GM12878 (cell line): ENCODE measurements at regions not wholly inside any gene's neighbourhood (a gene's known extent, or its start where the extent isn't known, plus 50 kb on each side); places are given as distances from the start of the nearest gene placed in this dataset.

ENCODE experiments used
- ATAC-seq: fragments of 200-7000 bp; cut with Tn5 transposase; 3 replicates; pipeline ENCODE4 v1.9.1; 2020; ENCODE audit warnings: mild to moderate bottlenecking, moderate library complexity
- BruUV-seq: library from RNA; stranded (reverse); fragments of 400-500 nt; replicated peaks from 2 replicates; lab custom pipeline; 2021; lab: Mats Ljungman, UMichigan
- CTCF ChIA-PET: fragments of 300-600 bp; sonication (Branson Sonifier 250); formaldehyde crosslinking; extraction: SDS; loops from one replicate; lab custom pipeline; 2021; ENCODE audit warnings: inconsistent platforms; lab: Yijun Ruan, JAX
- POLR2A ChIA-PET: fragments of 350-600 bp; formaldehyde crosslinking; extraction: SDS; loops from one replicate; lab custom pipeline; 2021; ENCODE audit warnings: inconsistent platforms; lab: Charles Lee
- RAD21 ChIA-PET: fragments of 300-600 bp; sonication (Branson Sonifier 250); formaldehyde crosslinking; loops from one replicate; lab custom pipeline; 2023; ENCODE audit warnings: antibody characterized with exemption; ENCODE audit not compliant: unreplicated experiment; lab: Charles Lee
- SMC1A ChIA-PET: fragments of 300-600 bp; sonication (Branson Sonifier 250); formaldehyde crosslinking; loops from one replicate; lab custom pipeline; 2023; ENCODE audit not compliant: unreplicated experiment, uncharacterized antibody; lab: Charles Lee
- DNase-seq: peaks from one replicate; pipeline ENCODE4 v3.0.0-alpha.2; 2011; ENCODE audit warnings: low read depth, low spot score
- FAIRE-seq: peaks from 3 replicates; lab custom pipeline; 2011; peaks lifted over from hg19 to GRCh38; lab: Jason Lieb, UNC
- H2AFZ ChIP-seq: 2 replicates; pipeline ENCODE4 v1.6.0; 2011; ENCODE audit warnings: low read depth, low read length, control low read depth; ENCODE audit not compliant: control insufficient read depth
- H3K27ac ChIP-seq: 2 replicates; pipeline ENCODE4 v1.5.1; 2011; ENCODE audit warnings: control low read depth; ENCODE audit not compliant: control insufficient read depth, insufficient read depth
- H3K27me3 ChIP-seq, 2 experiments: replicated peaks in 1 of 2; 2 replicates each; pipeline versions ENCODE4 v1.6.0 to v1.6.1; 2011; ENCODE audit warnings: low read length in 1 of 2; ENCODE audit not compliant: control insufficient read depth in 2 of 2, insufficient read depth in 2 of 2
- H3K36me3 ChIP-seq, 2 experiments: 2 replicates each; pipeline ENCODE4 v1.5.1; 2011; ENCODE audit warnings: low read length in 1 of 2; ENCODE audit not compliant: control insufficient read depth in 2 of 2, insufficient read depth in 2 of 2
- H3K4me1 ChIP-seq: 2 replicates; pipeline ENCODE4 v1.6.1; 2011; ENCODE audit warnings: mild to moderate bottlenecking, low read length, moderate library complexity, mixed read lengths; ENCODE audit not compliant: control insufficient read depth, insufficient read depth
- H3K4me2 ChIP-seq: 2 replicates; pipeline ENCODE4 v1.6.0; 2011; ENCODE audit warnings: control low read depth; ENCODE audit not compliant: control insufficient read depth, insufficient read depth
- H3K4me3 ChIP-seq: fragments of 200-600 bp; sonication (generic); 2 replicates; pipeline ENCODE4 v1.5.1; 2016
- H3K79me2 ChIP-seq: 2 replicates; pipeline ENCODE4 v1.6.0; 2011; ENCODE audit warnings: low read length; ENCODE audit not compliant: control insufficient read depth, insufficient read depth
- H3K9ac ChIP-seq: 2 replicates; pipeline ENCODE4 v1.8.0; 2011; ENCODE audit warnings: low read length, control low read depth, mixed read lengths; ENCODE audit not compliant: control insufficient read depth, insufficient read depth
- H3K9me3 ChIP-seq: replicated peaks from 3 replicates; pipeline ENCODE4 v1.5.1; 2011; ENCODE audit warnings: mild to moderate bottlenecking, low read length; ENCODE audit not compliant: control insufficient read depth, insufficient read depth
- H4K20me1 ChIP-seq: 2 replicates; pipeline ENCODE4 v1.6.0; 2011; ENCODE audit not compliant: control insufficient read depth, insufficient read depth
- CBFB ChIP-seq: IDR thresholded peaks from 2 replicates; pipeline ENCODE4 v1.6.1; 2016; ENCODE audit warnings: antibody characterized with exemption, low read depth
- DPF2 ChIP-seq: fragments of 450-650 bp; IDR thresholded peaks from 2 replicates; pipeline ENCODE4 v1.6.1; 2017; ENCODE audit warnings: mild to moderate bottlenecking
- FOXM1 ChIP-seq: IDR thresholded peaks from 2 replicates; pipeline ENCODE4 v1.6.1; 2012; ENCODE audit warnings: low read depth, mild to moderate bottlenecking, inconsistent platforms, low read length, moderate library complexity
- JUND ChIP-seq: IDR thresholded peaks from 2 replicates; pipeline ENCODE4 v1.6.1; 2012; ENCODE audit warnings: low read depth, mild to moderate bottlenecking, low read length, improper control_type of control experiment, moderate library complexity
- MTA2 ChIP-seq: fragments of 450-650 bp; IDR thresholded peaks from 2 replicates; pipeline ENCODE4 v1.6.1; 2016; ENCODE audit warnings: low read depth, mild to moderate bottlenecking, moderate library complexity
- NFYA ChIP-seq: IDR thresholded peaks from 2 replicates; pipeline ENCODE4 v1.6.1; 2011; ENCODE audit warnings: low read depth, mild to moderate bottlenecking, low read length, improper control_type of control experiment, borderline replicate concordance
- NR2F1 ChIP-seq: fragments of 450-650 bp; conservative IDR thresholded peaks from 2 replicates; pipeline ENCODE4 v1.6.1; 2017; ENCODE audit warnings: mild to moderate bottlenecking
- PML ChIP-seq: IDR thresholded peaks from 2 replicates; pipeline ENCODE4 v1.6.1; 2012; ENCODE audit warnings: low read length, inconsistent platforms
- POLR2A ChIP-seq: IDR thresholded peaks from 2 replicates; pipeline ENCODE4 v1.6.1; 2011; ENCODE audit warnings: low read depth, mild to moderate bottlenecking, low read length
- RAD51 ChIP-seq: fragments of 450-650 bp; IDR thresholded peaks from 2 replicates; pipeline ENCODE4 v1.6.1; 2016; ENCODE audit warnings: moderate library complexity, mild to moderate bottlenecking, inconsistent platforms
- SREBF2 ChIP-seq: IDR thresholded peaks from 2 replicates; pipeline ENCODE4 v1.6.1; 2012; ENCODE audit warnings: mild to moderate bottlenecking, low read length
- USF2 ChIP-seq: IDR thresholded peaks from 2 replicates; pipeline ENCODE4 v1.6.1; 2011; ENCODE audit warnings: low read depth, low read length, improper control_type of control experiment, borderline replicate concordance
- YY1 ChIP-seq: IDR thresholded peaks from 2 replicates; pipeline ENCODE4 v1.6.1; 2011; ENCODE audit warnings: low read depth, mild to moderate bottlenecking, low read length
- WGBS: methylation state at CpG from one replicate; pipeline ENCODE4 v1.1.6; 2016; ENCODE audit warnings: low lambda C conversion rate; ENCODE audit not compliant: insufficient replicate concordance, insufficient coverage; ENCODE audit errors: missing lambda C conversion rate; 5-methylcytosine and 5-hydroxymethylcytosine counted together
- in situ Hi-C: fragments of 300-500 bp; cut with MboI; formaldehyde crosslinking; loops from 9 replicates; pipeline ENCODE4 v1.14.3; 2018; ENCODE audit warnings: mixed read lengths
- intact Hi-C: fragments of 100-400 bp; cut with micrococcal nuclease; formaldehyde crosslinking; loops from one replicate; pipeline ENCODE4 v1.14.2; 2022; ENCODE audit not compliant: unreplicated experiment

GRCh38 chr17:56739776-56740175, 93.9 kb downstream of the C17orf67 start (continued):
- TF ChIP-seq POLR2A (no peak), FOXM1 (no peak), DPF2 (no peak), RAD51 (no peak)

GRCh38 chr17:56740481-56740880, 93.2 kb downstream of the C17orf67 start:
- POLR2A ChIA-PET: no interaction called here
- ATAC-seq (no peak), DNase-seq (no peak), FAIRE-seq (no peak)
- TF ChIP-seq NFYA (no peak), MTA2 (no peak), PML (no peak), JUND (no peak), USF2 (no peak), YY1 (no peak), CBFB (no peak), NR2F1 (no peak), SREBF2 (no peak)
- Histone ChIP-seq H3K36me3 (no peaks in the 10 kb centered on the region), H3K79me2 (no peaks in the 10 kb centered on the region), H3K27me3 (no peaks in the 10 kb centered on the region; a peak in 2 of 4 replicates), H3K27ac (no peak overlapping the region), H3K9ac (no peak overlapping the region), H4K20me1 (no peaks in the 10 kb centered on the region), H3K4me2 (no peak overlapping the region), H2AFZ (no peak overlapping the region), H3K9me3 (no peaks in the 10 kb centered on the region), H3K4me1 (no peaks in the 10 kb centered on the region), H3K4me3 (no peak overlapping the region)
- RAD21 ChIA-PET: no interaction called here
- no TSS peak for BruUV-seq
- in situ Hi-C loops (no loop called here), intact Hi-C loops (no loop called here)
- SMC1A ChIA-PET: no interaction called here
- 34% methylated on average over 3 of the region's 3 CpGs for WGBS
- CTCF ChIA-PET: no interaction called here
